ENCODE measurements at regions not wholly inside any gene's neighbourhood (a gene's known extent, or its start where the extent isn't known, plus 50 kb on each side); places are given as distances from the start of the nearest gene placed in this dataset.

- no peak for TF ChIP-seq CTCF (IDR thresholded peaks at IDR 0.05; ENCODE audit: poor library complexity)
- TF ChIP-seq EZH2 (IDR thresholded peaks at IDR 0.05; ENCODE audit: borderline replicate concordance) = no peak
- TF ChIP-seq EZH2phosphoT487 (IDR thresholded peaks at IDR 0.05; ENCODE audit: low read depth, severe bottlenecking, unreplicated experiment) = no peak
Observed at GRCh38 chr6:90372885-90373284, 76.2 kb upstream of the BACH2 start.

Data from hepatocyte (in vitro differentiated cells).